ENCODE measurements at regions not wholly inside any gene's neighbourhood (a gene's known extent, or its start where the extent isn't known, plus 50 kb on each side); places are given as distances from the start of the nearest gene placed in this dataset.

- DNase-seq (ENCODE audit: low read depth), result peak; percentile 95
These were observed 68.6 kb upstream of the CCN6 start for GRCh38 chr6:111985202-111985731.

- DNase-seq (ENCODE audit: low read depth), result no peak
These were observed 67.3 kb upstream of the CCN6 start for GRCh38 chr6:111986651-111987050.

- DNase-seq (ENCODE audit: low read depth), result no peak
These were observed 66.6 kb upstream of the CCN6 start for GRCh38 chr6:111987295-111987694.

GRCh38 chr6:111988926-111989325 lies 65.0 kb upstream of the CCN6 start:
- DNase-seq (ENCODE audit: low read depth), result no peak

- DNase-seq (ENCODE audit: low read depth), result no peak
These were observed 64.2 kb upstream of the CCN6 start for GRCh38 chr6:111989743-111990142.

- no peak for DNase-seq (ENCODE audit: low read depth)
These were observed 63.7 kb upstream of the CCN6 start for GRCh38 chr6:111990214-111990613.

GRCh38 chr6:111992851-111993250 lies 61.1 kb upstream of the CCN6 start:
- DNase-seq (ENCODE audit: low read depth), result peak; percentile 49

GRCh38 chr6:111993342-111993741 lies 60.6 kb upstream of the CCN6 start:
- no peak for DNase-seq (ENCODE audit: low read depth)

DNA sequence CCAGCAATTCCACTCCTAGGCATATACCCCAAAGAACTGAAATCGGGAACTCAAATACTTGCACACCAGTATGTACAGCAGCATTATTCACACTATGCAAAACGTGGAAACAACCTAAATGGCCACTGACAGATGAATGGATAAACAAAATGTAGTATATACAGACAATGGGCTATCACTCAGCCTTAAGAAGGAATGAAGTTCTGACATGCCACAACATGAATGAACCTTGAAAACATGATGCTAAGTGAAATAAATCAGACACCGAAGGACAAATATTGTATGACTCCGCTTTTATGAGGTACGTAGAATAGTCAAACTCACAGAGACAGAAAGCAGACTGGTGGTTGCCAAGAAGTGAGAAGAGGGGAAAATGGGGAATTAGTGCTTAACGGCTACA lies 59.1 kb upstream of the CCN6 start:
- DNase-seq (ENCODE audit: low read depth), result no peak

DNA sequence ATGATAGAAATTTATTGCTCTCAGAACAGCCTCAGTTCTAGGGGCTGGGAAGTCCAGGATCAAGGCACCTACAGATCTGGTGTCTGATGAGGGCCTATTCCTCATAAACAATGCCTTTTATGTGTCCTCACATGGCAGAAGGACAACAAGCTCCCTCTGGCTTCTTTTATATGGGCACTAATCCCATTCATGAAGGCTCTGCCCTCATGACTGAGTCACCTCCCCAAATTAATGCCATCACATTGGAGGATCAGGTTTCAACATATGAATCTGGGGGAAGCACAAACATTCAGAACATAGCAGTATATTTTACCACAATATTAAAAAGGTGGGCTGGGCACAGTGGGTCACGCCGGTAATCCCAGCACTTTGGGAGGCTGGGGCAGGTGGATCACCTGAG lies 58.5 kb upstream of the CCN6 start:
- DNase-seq (ENCODE audit: low read depth), result peak; percentile 80

DNA sequence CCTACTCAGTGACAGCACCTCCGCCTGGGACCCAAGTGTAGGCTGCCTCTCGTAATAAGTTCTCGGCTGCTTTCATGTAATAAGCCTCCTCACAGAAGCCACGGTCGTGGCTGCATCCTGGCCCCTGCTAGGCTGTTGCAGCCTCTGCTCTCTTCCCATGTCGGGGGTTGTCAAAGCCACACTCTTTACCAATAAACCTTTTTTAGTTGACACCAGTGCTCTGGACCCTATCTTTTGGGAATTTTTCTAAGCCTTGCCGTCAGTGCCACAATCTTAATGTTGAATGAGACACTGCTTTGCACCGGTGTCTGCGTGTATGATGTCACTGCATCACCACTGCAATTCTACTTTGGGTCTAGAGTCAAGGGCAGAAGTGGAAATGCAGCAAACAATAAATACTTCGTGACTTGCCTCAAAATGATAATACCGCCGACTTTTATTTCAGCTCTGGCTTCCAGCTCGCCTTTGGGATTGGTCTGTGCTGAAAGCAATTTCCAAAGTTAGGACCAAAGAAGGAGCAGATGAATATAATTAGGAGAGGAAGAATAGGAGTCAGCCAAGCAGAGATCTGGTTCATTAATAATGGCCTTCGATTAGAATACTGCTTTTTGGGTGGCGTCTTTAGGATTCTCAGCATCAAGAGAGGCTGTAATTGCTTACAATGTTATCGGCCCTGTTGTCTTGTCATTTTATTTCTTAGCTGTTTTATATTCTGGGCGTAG lies 57.6 kb upstream of the CCN6 start:
- DNase-seq (ENCODE audit: low read depth), result no peak

DNA sequence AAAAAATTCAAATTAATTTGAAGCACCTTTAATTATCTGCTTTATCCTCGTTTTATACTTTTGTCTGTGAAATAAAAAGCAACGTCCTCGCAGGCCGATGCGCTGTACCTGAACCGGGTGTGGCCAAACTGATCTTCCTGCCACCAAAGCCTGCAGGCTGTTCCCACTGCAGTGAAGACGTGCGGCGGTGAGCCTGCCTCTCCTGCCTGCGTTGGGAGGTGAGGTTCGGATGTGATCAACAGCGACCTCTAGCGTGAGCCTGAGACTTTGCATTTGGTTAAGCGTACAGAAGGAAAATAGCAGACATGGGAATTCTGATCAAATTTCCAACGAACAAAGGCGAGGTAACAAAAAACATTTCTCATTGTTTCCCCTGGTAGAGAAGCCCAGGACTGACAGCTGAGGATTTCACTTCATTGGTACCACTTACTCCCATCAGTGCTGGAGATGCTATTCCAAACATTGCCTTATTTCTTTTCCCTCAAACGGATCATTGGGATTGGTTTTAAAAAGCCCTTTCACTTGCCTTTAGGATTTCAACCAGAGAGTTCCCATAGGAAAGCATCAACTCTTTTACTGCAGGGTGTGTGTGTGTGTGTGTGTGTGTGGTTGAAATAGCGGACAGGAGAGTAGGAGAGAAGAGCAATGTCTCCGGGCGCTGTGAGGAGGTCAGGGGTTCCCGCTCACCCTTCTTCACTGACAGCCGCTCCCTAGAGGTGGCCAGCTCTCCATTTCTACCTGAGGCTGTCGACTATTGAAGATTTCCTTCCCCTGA lies 56.6 kb upstream of the CCN6 start:
- peak; percentile 82 for DNase-seq (ENCODE audit: low read depth)

- DNase-seq (ENCODE audit: low read depth), result no peak
These were observed 56.1 kb upstream of the CCN6 start for GRCh38 chr6:111997853-111998208.

DNA sequence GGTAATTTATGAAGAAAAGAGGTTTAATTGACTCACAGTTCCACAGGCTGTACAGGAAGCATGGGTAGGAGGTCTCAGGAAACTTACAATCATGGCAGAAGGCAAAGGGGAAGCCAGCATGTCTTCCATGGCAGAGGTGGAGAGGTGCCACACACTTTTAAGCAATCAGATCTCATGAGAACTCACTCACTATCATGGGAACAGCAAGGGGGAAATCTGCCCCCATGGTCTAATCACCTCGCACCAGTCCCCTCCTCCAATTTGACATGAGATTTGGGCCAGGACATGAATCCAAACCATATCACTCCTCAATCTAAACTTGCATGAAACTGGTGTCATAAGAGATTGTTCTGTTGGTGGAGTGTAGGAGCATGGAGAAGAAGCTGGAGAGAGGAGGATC lies 51.6 kb upstream of the CCN6 start:
- no peak for DNase-seq (ENCODE audit: low read depth)

Data from M059J (cell line).